Prostate gland (tissue), 2 donors: ENCODE measurements at regions not wholly inside any gene's neighbourhood (a gene's known extent, or its start where the extent isn't known, plus 50 kb on each side); places are given as distances from the start of the nearest gene placed in this dataset.

Source experiments
- CTCF ChIP-seq, 4 experiments: fragments of 200-600 bp in 2 of 4; fragments of 450-650 bp in 2 of 4; sonication (generic) in 2 of 4; IDR thresholded peaks; 1 replicate in 3 of 4; 2 replicates in 1 of 4; pipeline ENCODE4 v1.5.1; 2016 to 2019; ENCODE audit warnings: antibody characterized with exemption in 4 of 4, mild to moderate bottlenecking in 2 of 4, moderate library complexity in 2 of 4
- POLR2A ChIP-seq: fragments of 450-650 bp; IDR thresholded peaks from one replicate; pipeline ENCODE4 v1.6.1; 2016; ENCODE audit warnings: antibody characterized with exemption, mild to moderate bottlenecking
- POLR2AphosphoS5 ChIP-seq: sonication (generic); formaldehyde crosslinking; IDR thresholded peaks from one replicate; pipeline ENCODE4 v1.6.1; 2017; ENCODE audit warnings: antibody characterized with exemption

GRCh38 chr18:6488956-6489355 lies 74.2 kb upstream of the L3MBTL4 start:
- TF ChIP-seq POLR2AphosphoS5 (no peak), POLR2A (no peak), CTCF (IDR thresholded peaks at IDR 0.05) (no peak)
